Glomerular visceral epithelial cell (primary cell): ENCODE measurements at regions not wholly inside any gene's neighbourhood (a gene's known extent, or its start where the extent isn't known, plus 50 kb on each side); places are given as distances from the start of the nearest gene placed in this dataset.
"Not testable (repeated sequence)": the region's sequence is repeated elsewhere in the genome, so short reads cannot be mapped to it uniquely, and the experiment has no call there.

Source experiments
- DNase-seq: peaks from one replicate; pipeline ENCODE4 v3.0.0-alpha.2; 2016; ENCODE audit errors: extremely low spot score

GRCh38 chr20:51305316-51306052, 237.0 kb downstream of the NFATC2 start:
- DNase-seq = no peak

GRCh38 chr20:51303731-51304670, 238.5 kb downstream of the NFATC2 start:
- DNase-seq = no peak

- DNase-seq = no peak
Observed at GRCh38 chr20:51301026-51301425, 241.5 kb downstream of the NFATC2 start.

- DNase-seq = no peak
Observed at GRCh38 chr20:51300104-51300503, 242.4 kb downstream of the NFATC2 start.

- DNase-seq = no peak
Observed at GRCh38 chr20:51299413-51299812, 243.1 kb downstream of the NFATC2 start.

- DNase-seq = no peak
Observed at GRCh38 chr20:51298141-51298749, 244.3 kb downstream of the NFATC2 start.

- no peak for DNase-seq
Observed at GRCh38 chr20:51287628-51288413, 254.7 kb downstream of the NFATC2 start.

GRCh38 chr20:51286758-51287157, 255.8 kb downstream of the NFATC2 start:
- DNase-seq = no peak

GRCh38 chr20:51285684-51286083, 256.8 kb downstream of the NFATC2 start:
- no peak for DNase-seq

GRCh38 chr20:51284871-51285270, 257.6 kb downstream of the NFATC2 start:
- no peak for DNase-seq

- DNase-seq = no peak
Observed at GRCh38 chr20:51284176-51284575, 258.3 kb downstream of the NFATC2 start.

- no peak for DNase-seq
Observed at GRCh38 chr20:51281521-51281920, 258.6 kb upstream of the KCNG1 start.

- no peak for DNase-seq
Observed at GRCh38 chr20:51280047-51280446, 257.1 kb upstream of the KCNG1 start.

GRCh38 chr20:51277961-51278360, 255.1 kb upstream of the KCNG1 start:
- DNase-seq = no peak

GRCh38 chr20:51276296-51276695, 253.4 kb upstream of the KCNG1 start:
- no peak for DNase-seq

- no peak for DNase-seq
Observed at GRCh38 chr20:51275826-51276225, 252.9 kb upstream of the KCNG1 start.

- no peak for DNase-seq
Observed at GRCh38 chr20:51275181-51275580, 252.3 kb upstream of the KCNG1 start.

GRCh38 chr20:51272401-51272800, 249.5 kb upstream of the KCNG1 start:
- no peak for DNase-seq

- DNase-seq = no peak
Observed at GRCh38 chr20:51271931-51272330, 249.0 kb upstream of the KCNG1 start.

GRCh38 chr20:51271289-51271688, 248.4 kb upstream of the KCNG1 start:
- DNase-seq = not testable (repeated sequence)

- DNase-seq = no peak
Observed at GRCh38 chr20:51269671-51270070, 246.8 kb upstream of the KCNG1 start.

- no peak for DNase-seq
Observed at GRCh38 chr20:51267679-51268078, 244.8 kb upstream of the KCNG1 start.
